Fibroblast of peridontal ligament (primary cell): ENCODE measurements at regions not wholly inside any gene's neighbourhood (a gene's known extent, or its start where the extent isn't known, plus 50 kb on each side); places are given as distances from the start of the nearest gene placed in this dataset.

Experiments used
- DNase-seq: peaks from one replicate; pipeline ENCODE4 v3.0.0-alpha.2; 2010; ENCODE audit errors: extremely low read depth

DNA sequence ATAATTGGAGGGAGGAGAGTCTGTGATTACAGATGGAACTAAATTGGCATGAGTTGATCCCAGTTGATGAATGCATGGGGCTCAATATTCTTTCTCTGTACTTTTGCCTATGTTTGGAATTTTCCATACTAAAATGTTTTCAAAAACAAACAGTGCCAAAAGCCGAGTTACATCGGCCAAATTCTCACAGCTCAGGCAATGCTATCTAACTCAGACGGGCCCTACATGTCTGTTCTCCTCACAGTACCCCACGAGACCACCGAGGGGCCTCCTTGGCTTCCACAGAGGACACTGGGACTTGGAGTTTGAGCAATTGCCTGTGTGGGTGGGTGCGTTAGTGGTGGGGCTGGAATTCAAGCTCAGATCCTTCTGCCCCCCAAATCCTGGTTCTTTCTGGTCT, 413.2 kb downstream of the CDH26 start:
- no peak for DNase-seq

DNA sequence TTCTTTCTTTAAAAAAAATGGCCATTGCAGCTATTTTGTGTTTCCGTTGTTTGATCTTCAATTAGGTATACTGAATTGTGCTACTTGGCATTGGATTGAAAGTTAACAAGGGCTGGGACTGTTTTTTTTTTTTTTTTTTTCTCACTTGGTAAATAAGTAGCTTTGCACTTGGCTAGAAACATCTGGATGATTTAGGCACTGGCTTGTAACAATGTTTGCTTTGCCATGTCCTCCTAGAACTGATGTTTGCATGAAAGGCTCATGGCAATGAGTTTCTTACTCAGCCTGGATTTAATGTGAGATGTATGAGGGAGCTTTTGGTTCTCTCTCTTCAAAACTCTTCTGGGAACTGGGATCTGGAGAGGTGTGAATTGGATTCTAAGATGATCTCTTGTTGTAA, 414.1 kb downstream of the CDH26 start:
- no peak for DNase-seq

DNA sequence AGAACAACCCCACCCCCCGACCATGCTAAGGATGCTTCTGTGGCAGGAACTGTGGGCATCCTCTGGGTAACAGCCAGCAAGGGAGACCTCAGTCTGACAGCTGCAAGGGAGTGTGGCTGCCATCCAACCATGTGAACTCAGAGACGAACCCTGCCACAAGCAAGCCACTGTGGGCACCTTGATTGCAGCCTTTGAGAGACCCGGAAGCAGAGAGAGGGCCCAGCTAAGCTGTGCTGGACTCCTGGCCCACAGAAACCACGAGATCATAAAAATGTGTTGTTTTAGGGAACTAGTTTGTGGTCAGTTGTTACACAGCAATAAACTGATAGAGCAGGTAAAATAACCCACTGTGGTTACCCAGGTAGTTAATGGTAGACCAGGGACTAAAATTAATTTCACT, 414.6 kb downstream of the CDH26 start:
- no peak for DNase-seq

DNA sequence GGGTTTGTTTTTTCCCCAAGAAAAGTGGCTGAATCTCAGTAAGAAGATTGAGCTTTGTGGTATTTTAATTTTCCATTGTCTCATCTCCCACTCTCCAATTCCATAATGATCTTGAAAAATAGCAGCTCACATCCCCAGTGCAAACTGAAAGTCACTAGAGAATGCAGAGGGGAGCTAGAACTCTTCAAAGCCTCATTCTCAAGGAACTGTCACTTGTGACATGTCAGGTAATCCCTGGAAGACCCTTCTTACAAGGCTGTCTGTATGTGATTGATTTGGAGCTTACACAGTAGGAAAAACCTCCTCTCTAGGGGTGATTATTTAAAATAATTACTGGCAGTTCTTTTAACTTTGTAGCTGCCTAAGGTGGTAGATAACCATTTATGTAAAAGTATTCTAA, 420.4 kb downstream of the CDH26 start:
- DNase-seq: no peak

DNA sequence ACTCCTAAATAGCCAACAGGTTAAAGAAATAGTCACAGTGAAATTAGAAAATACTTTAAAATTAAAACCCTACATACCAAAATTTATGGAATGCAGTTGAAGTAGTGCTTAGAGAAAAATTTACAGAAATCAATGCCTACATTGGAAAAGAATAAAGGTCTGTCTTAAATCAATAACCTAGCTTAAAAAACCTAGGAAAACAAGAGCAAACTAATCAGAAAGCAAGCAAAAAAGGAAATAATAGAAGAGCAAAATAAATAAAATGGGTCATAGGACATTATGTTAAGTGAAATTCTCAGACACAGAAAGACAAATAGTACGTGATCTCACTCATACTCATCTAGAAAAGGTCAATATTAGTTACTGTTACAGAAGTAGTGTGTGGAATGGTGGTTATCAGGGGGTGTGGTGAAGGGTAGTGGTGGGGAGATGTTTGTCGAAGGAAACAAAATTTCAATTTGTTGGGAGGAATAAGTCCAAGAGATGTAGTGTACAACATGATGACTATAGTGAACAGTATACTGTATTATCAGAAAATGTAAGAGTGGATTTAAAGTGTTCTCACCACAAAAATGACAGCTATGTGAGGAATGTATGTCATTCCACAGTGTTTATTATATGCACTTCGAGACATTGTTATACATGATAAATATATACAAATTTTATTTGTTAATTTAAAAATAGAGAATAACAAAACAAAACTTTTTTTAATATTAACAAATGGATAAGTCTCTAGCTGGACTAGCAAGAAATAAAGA, 423.6 kb downstream of the CDH26 start:
- no peak for DNase-seq

DNA sequence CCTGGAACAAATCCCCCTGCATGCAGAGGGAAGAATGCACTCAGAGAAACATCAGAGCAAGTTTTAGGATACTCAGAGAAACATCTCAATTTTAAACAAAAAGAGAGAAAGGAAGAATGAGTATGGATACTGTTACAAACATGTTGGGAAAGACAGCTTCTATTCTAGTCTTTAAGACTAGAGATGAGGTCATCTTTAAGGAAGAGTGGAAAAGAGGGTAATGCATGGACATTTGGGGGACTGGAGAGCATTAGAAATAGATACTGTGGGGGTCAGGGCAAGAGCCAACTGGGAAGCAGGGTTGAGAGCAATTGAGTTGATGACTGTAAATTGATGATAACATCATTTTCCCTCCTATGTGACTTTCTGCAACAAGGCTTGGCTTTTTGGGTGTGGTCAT, 431.2 kb downstream of the CDH26 start:
- DNase-seq: no peak

DNA sequence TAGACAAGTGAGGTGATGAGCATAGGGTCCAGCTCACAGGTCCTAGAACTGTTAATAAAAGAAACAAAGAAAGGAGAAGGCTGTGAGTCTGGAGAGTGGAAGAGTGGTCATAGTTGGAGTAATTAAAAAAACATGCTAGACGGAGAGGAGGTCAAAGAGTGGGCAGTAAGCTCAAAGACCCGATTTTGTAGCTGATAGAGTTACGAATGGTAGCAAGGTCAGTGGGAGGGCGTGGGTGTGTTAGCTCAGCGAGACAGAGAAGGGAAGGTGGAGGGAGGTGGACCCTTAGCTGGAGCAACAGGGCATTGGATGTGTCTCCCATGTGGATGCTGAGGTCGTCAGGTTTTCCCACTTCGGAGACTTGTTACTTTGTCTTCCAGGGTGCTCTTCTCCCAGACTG, 431.7 kb downstream of the CDH26 start:
- DNase-seq: no peak

DNA sequence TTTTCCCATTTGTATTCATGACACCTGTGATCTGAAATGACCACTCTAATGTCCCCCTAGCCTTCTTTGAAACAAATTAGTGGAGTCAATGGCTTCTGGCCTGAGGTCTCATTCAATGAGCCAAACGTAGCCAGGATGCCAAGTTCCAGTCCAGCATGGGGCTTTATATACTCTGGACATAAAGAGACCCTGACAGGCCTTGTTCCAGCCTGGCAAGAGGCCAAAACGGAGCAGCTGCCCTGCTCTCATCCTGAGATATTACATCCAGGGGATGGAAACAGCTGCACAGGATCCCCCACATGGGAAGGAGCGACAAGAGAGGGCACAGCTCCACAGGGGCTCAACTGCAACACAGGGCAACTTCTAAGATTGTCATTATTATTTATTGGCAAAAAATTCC, 437.8 kb downstream of the CDH26 start:
- no peak for DNase-seq

DNA sequence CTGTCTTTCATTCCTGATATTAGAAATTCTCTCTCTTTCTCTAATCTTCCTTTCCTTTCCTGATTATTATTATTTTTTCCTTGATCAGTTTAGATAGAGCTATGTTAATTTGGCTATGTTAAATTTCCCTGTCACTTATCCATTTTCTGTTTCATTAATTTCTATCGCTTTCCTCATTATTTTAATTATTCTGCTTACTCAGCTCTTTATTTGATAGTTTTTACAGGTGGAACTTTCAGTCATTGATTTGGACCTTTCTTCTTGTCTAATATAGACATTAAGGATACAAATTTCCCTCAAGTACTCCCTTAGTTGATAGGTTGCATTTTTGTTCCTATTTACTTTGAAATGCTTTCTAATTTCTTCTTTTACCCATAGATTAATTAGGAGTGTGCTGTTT, 442.3 kb downstream of the CDH26 start:
- DNase-seq: no peak

DNA sequence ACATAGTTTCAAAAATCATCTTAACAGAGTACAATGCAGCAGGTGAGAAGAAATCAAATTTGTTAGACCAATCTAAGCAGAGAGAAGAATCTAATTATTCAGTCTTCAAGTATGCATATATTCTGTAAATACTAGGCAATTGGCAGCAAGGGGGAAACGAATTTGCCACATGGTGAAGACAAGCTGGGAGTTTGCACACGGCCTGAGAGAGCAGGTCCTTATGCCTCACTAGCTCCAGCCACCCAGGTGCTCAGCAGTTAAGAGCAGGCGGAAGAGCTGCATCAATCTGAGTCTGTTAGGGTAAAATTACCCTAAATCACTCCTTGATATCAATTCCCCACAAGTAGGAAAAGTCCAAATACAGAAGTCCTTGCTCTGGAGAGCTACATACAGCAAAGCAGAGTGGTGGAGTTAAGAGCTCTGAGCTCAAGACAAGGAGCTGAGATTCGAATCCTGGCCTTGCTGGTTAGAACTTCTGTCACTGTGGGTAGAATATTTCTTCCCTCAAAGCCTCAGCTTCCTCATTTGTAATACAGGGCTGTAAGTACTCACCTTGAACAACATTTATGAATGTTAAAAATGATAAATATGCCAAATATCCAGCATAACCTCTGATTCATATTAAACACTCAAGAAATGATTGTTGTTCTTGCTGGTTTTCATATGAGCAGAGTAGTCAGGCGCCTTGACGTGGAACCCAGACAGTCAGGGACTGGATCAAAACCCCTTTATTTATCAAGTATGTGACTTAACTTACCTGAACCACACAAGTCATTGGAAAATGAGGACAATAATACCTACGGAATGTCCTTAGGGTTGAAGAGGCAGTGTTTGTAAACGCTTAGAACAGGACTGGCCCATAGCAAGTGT, 444.2 kb downstream of the CDH26 start:
- no peak for DNase-seq

DNA sequence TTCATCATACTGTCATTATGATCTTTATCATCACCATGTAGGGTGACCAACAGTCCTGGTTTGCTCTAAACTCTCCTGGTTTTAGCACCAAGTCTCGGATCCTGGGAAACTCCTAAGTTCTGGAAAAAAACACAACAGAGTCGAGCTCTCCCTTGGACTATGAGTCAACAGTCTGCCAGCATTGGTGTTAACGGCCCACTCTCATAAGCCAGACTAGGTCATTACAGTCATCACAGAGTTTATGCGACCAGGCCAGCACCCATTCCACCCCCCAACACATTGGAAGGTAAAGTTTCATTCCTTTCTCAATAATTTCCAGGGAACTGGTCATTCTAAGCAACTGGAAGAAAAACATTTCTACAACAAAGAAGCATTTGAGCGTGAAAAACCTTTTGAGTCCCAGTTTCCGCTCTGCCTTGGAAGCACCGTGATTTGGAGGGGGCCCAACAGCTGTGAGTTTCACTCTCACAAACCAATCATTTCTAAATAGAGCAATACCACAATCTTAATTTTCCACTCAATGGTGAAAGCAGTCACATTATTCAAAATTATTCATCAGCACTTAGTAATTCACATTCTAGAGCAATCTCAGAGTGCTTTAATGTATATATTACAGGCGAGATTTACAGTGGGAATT, 445.0 kb downstream of the CDH26 start:
- DNase-seq: no peak

DNA sequence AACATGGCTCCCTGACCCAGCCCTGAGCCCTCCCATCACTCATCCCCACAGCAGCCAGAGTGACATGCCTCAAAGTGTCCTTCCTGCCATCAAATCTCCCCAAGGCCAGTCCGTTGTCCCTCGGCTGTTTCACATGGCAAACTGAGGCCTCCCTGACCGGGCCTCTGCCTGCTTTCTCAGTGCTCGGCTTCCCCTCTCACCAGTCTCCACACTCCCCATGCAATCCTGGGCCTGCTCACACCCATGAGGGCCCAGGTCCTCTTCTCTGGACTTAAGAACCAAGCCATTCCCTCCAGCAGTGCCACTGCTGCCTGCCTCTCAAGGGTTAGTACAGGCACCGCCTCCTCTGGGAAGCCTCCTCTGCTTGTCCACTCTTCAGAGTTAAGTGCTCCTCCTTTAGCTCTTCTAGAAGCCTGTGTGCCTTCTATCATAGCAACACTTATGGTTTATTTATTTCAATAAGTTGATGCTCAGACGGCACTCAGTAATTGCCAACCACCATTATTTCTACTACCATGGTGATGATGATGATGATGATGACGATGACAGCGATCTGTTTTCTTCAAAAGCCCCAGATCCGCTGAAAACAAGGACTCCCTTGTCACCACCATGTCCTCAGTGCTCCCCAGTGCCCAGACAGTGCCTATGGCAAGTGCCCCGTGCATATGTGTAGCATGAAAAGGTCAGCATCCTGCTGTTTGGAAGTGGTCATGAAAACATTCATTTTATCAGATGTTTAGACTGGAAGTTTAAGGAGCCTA, 449.0 kb downstream of the CDH26 start:
- no peak for DNase-seq

DNA sequence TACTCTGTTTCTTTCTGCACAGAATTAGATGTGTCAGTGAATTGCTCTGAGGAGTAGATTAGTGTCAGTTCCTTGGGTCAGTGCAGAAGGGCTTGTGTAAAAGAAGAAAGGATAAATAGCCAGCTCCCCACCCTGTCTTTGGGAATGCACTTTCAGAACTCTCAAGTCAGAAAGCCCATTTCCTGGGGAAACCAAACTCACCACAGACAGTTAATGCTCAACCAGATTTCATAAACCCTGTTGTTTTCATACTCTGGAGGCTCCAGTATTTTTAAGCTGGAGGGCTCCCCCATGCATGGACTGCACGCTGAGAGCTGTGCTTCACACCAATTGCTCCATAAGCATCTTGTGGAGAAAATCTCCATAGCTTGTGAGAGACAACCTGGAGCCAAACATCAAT, 449.7 kb downstream of the CDH26 start:
- no peak for DNase-seq

DNA sequence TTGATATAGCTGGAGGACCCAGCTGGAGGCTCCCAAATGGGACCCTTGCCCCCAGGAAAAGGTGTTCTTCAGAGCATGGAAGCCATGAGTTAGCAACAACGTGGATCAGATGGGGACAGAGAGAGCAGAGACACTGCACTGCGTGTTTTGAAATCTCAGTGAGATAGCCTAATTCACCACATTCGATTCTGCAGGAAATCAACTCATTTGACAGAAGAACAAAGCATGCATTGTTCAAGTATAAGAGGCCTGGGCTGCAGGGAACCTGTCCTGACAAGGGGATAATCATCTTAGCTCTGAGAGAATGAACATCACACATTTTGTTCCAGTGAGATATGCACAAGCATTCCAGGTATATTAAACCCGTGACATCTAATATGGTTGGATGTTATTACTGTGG, 450.2 kb downstream of the CDH26 start:
- DNase-seq: no peak

DNA sequence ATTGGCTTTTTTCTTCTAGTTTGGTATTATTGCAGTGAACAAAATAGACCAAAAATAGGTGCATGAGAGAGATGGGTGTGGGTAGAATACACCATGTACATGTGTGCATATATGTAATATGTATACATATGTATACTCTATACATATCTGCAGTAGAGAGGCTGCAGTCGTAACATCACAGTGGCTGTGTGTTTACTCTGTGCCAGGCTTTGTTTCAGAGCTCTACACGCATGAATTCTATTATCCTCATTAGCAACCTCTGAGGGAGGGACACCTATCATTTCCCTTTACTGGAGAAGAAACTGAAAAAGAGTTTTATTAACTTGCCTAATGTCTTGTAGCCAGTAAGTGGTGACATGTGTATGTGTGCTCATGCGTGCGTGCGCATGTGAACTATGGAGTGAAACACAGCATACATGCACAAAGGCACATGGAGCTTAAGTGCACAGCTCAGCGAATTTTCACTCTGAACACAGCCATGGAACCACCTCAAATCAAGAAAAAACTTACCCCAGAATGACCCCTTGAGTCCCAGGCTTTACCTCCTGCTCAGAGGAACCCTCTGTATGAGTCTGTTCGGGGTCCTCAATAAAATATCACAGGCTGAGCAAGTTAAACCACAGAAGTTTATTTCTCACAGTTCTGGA, 452.5 kb downstream of the CDH26 start:
- no peak for DNase-seq

DNA sequence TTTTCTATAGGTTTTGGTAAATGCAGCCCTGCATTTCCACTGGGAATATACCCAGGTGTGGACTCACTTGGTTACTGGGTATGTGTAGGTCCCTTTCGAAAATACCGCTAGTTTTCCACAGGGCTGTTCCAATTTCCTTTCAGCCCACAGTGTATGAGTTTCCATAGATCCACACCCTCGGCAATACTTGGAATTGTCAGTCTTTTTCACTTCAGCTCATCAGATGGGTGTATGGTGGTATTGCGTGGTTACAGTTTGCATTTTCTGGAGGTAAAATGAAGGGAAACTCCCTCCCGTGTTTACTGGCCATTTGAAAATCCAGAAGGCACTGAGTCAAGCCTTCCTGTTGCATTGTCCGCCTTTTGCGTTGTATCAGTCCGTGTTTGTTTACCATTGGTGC, 453.6 kb downstream of the CDH26 start:
- no peak for DNase-seq

DNA sequence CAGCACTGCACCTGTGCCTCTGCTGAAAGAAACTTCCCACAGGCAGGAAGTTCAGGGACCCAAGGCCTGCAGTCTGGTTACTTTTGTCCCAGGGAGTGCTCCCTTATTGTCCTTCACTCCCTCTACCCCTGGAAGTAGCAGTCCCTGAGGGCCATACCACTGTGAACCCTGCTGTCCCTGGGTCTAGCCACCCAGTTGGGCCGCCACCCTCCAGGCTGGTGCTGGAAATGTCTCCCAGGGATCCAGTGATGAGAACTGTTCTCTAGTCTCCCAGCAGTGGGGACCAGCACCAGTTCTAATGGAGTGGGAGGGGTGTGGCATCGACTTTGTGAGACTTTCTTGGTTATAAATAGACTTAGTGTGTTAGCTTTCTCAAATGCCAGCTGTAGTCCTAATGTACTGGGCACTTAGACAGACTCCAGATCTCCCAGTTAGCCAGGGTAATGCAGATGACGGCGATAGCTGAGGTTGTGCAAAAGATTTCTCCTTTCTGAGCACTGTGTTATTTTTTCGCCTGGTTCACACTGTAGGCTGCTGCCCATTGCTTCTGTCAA, 462.5 kb downstream of the CDH26 start:
- no peak for DNase-seq

DNA sequence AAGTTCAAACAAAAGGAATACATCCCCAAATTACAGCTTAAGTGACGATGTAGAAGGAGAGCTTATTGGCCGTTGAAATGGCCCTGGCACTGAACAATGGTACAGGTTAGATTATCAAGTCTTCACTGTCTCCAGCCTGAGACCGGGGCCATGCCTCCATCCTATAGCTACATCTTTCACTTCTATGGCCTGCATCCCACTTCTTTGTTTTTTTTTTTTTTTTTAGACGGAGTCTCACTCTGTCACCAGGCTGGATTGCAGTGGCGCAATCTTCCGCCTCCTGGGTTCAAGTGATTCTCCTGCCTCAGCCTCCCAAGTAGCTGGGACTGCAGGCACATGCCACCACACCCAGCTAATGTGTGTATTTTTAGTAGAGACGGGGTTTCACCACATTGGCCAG, 464.6 kb downstream of the CDH26 start:
- no peak for DNase-seq

DNA sequence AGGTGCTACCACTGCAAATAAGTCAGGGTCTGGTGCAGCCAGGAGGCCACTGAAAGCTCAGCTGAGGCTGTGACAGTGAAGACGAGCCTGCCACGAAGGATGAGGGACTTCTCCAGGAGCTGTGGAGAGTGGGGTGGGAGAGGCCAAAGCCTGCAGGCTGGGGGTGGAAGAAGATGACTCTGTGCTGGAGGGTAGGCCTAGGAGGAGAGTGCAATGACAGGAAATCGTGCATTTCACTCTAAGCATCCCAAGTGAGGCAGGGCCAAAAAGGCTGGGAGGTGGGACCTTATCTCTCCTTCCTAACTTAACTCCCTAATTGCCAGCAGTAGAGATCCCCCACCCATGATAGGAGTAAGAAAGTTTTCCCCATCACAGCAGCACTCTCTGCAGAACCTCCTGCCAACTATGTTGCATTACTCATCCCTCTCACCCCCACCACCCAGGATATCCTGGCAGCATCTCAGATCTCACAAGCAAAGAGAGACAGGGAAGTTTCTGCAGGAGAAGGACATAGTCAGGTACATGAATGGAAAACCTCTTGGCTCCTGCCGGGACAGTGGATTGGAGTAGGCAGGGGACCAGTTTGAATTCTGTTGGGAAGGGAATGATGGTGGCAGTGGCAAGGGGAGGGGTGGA, 466.2 kb downstream of the CDH26 start:
- DNase-seq: no peak

DNA sequence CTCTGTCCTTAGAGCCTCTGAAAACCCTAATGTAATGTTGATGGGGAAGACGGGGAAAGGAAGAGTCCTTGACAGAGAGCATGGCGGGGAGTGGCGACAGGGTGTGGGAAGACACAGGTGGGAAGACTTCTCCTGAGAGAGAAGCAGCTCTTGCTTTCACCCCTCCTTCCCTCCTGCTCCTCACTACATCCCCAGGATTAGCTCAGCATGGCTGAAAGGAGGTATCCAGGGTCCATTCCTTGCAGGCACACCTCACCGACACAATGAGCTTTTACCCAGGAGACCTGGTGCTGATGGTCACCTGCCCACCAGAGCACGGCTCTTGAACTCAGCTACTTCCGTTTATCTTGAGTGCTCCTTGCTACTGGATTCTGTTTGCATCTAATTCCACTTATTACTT, 469.3 kb downstream of the CDH26 start:
- DNase-seq: no peak

DNA sequence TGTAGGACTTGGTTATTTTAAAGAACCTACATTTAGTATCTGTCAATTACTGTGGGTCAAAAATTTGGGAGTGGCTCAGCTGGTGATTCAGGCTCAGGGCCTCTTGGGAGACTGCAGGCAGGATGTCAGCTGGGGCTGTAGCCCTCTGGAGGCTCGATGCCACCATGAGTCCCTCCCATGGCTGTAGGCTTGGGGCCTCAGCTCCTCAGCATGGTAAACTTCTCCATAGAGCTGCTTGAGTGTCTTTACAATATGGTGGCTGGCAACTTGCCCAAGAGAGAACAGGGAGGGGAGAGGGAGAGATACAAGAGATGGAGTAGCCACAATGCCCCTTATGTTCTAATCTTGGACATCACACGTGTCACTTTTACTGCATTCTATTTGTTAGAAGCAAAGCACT, 470.4 kb downstream of the CDH26 start:
- DNase-seq: no peak
